K562 (cell line): ENCODE measurements at regions not wholly inside any gene's neighbourhood (a gene's known extent, or its start where the extent isn't known, plus 50 kb on each side); places are given as distances from the start of the nearest gene placed in this dataset.

Experiments used
- ATF3 ChIP-seq, 2 experiments: fragments of 450-650 bp in 1 of 2; sonication (generic) in 1 of 2; formaldehyde crosslinking in 1 of 2; IDR thresholded peaks in 1 of 2; conservative IDR thresholded peaks in 1 of 2; 2 replicates each; pipeline versions ENCODE4 v1.6.1 to v1.8.1; 2016 to 2023; ENCODE audit warnings: mild to moderate bottlenecking in 2 of 2, moderate library complexity in 2 of 2, inconsistent platforms in 1 of 2, missing genetic modification reagents in 1 of 2
- BCLAF1 ChIP-seq, 2 experiments: fragments of 450-650 bp in 1 of 2; IDR thresholded peaks; 2 replicates each; pipeline ENCODE4 v1.6.1; 2011 to 2017; ENCODE audit warnings: low read depth in 2 of 2, antibody characterized with exemption in 1 of 2, borderline replicate concordance in 1 of 2, low read length in 1 of 2, mild to moderate bottlenecking in 1 of 2, mixed read lengths in 1 of 2; ENCODE audit not compliant: control insufficient read depth in 1 of 2
- CTCF ChIP-seq, 3 experiments: IDR thresholded peaks in 2 of 3; conservative IDR thresholded peaks in 1 of 3; 2 replicates each; pipeline ENCODE4 v1.5.1; 2011 to 2012; ENCODE audit warnings: low read length in 3 of 3, mild to moderate bottlenecking in 3 of 3, control low read depth in 2 of 3, improper control_type of control experiment in 1 of 3, inconsistent platforms in 1 of 3, low read depth in 1 of 3, mixed read lengths in 1 of 3, moderate library complexity in 1 of 3; ENCODE audit not compliant: insufficient read depth in 2 of 3
- CXXC5 ChIP-seq: fragments of 250-450 bp; sonication (Bioruptor Pico); IDR thresholded peaks from 2 replicates; pipeline ENCODE4 v1.8.0; 2022; ENCODE audit warnings: inconsistent platforms, mild to moderate bottlenecking, moderate library complexity
- FOXP1 ChIP-seq: sonication (generic); formaldehyde crosslinking; IDR thresholded peaks from 2 replicates; pipeline ENCODE4 v1.8.0; 2022; ENCODE audit warnings: mild to moderate bottlenecking, missing genetic modification reagents
- HDAC6 ChIP-seq: IDR thresholded peaks from 2 replicates; pipeline ENCODE4 v1.6.1; 2012; ENCODE audit warnings: low read depth, mild to moderate bottlenecking, control low read depth, inconsistent platforms, low read length, moderate library complexity
- MEIS2 ChIP-seq: fragments of 450-650 bp; IDR thresholded peaks from 2 replicates; pipeline ENCODE4 v1.6.1; 2014; ENCODE audit warnings: mild to moderate bottlenecking; ENCODE audit not compliant: partially characterized antibody
- MITF ChIP-seq: IDR thresholded peaks from 2 replicates; pipeline ENCODE4 v1.6.1; 2014; ENCODE audit warnings: antibody characterized with exemption
- MTA3 ChIP-seq: fragments of 450-650 bp; formaldehyde crosslinking; IDR thresholded peaks from 2 replicates; pipeline ENCODE4 v1.6.1; 2017; ENCODE audit warnings: mild to moderate bottlenecking, borderline replicate concordance
- PBX2 ChIP-seq, 2 experiments: IDR thresholded peaks in 1 of 2; conservative IDR thresholded peaks in 1 of 2; 2 replicates each; pipeline ENCODE4 v1.6.1; 2016; ENCODE audit warnings: low read depth in 2 of 2, mild to moderate bottlenecking in 1 of 2, missing compliant biosample characterization in 1 of 2, missing genetic modification characterization in 1 of 2, moderate library complexity in 1 of 2
- TCF3 ChIP-seq: sonication (generic); formaldehyde crosslinking; IDR thresholded peaks from 2 replicates; pipeline ENCODE4 v1.4.0; 2020; ENCODE audit warnings: mild to moderate bottlenecking, missing genetic modification reagents
- TOE1 ChIP-seq, 2 experiments: fragments of 450-650 bp in 1 of 2; sonication (generic) in 1 of 2; formaldehyde crosslinking in 1 of 2; IDR thresholded peaks; 2 replicates each; pipeline versions ENCODE4 v1.7.1 to v1.8.0; 2016 to 2022; ENCODE audit warnings: borderline replicate concordance in 2 of 2, mild to moderate bottlenecking in 2 of 2, antibody characterized with exemption in 1 of 2, inconsistent platforms in 1 of 2, low read depth in 1 of 2, missing genetic modification reagents in 1 of 2, moderate library complexity in 1 of 2
- ZBED1 ChIP-seq: IDR thresholded peaks from 2 replicates; pipeline ENCODE4 v1.6.1; 2014
- ZEB2 ChIP-seq: fragments of 450-650 bp; IDR thresholded peaks from 2 replicates; pipeline ENCODE4 v1.6.1; 2016
- ZNF134 ChIP-seq: fragments of 250-450 bp; sonication (Bioruptor Pico); conservative IDR thresholded peaks from 2 replicates; pipeline ENCODE4 v1.4.0; 2020
- ZNF384 ChIP-seq: IDR thresholded peaks from 2 replicates; pipeline ENCODE4 v1.6.1; 2012; ENCODE audit warnings: low read depth, low read length, improper control_type of control experiment
- ZNF583 ChIP-seq: fragments of 250-450 bp; sonication (Bioruptor Pico); IDR thresholded peaks from 2 replicates; pipeline ENCODE4 v1.4.0; 2020

GRCh38 chr1:184806296-184806721 is 51.7 kb upstream of the EDEM3 start (continued):
- TF ChIP-seq MITF = peak; percentile 68
- peak; percentile 97 for TF ChIP-seq ZEB2
- TF ChIP-seq TCF3 (CRISPR knock-in tag) = peak; percentile 93
- no peak for TF ChIP-seq PBX2 (CRISPR knock-in tag; IDR thresholded peaks at IDR 0.05; ENCODE audit: low read depth)
- TF ChIP-seq PBX2 (tag; conservative IDR thresholded peaks at IDR 0.05; ENCODE audit: low read depth) = peak; percentile 54; the same call in 1 of the 2 replicates
- 0 out of 2 replicates have a peak, but pooled peaks have one; percentile 32 for TF ChIP-seq ZBED1
- no peak for TF ChIP-seq ZNF583 (CRISPR knock-in tag)
- TF ChIP-seq BCLAF1 (IDR thresholded peaks at IDR 0.05; ENCODE audit: borderline replicate concordance in 1 of 2, control insufficient read depth in 1 of 2, low read depth in 2 of 2, low read length in 1 of 2) = 0 out of 4 replicates have a peak, but pooled peaks of 1 of the 2 experiments have one; percentile 34
- TF ChIP-seq ZNF134 (CRISPR knock-in tag) = peak; percentile 64
- peak; percentile 48; the same call in 1 of the 2 replicates for TF ChIP-seq ZNF384
- TF ChIP-seq ATF3 (IDR thresholded peaks at IDR 0.05) = peak; percentile 49
- no peak for TF ChIP-seq ATF3 (CRISPR knock-in tag; conservative IDR thresholded peaks at IDR 0.05)
- TF ChIP-seq TOE1 (IDR thresholded peaks at IDR 0.05; ENCODE audit: borderline replicate concordance) = no peak; the same call in 1 of the 2 replicates
- peak; percentile 26; the same call in 1 of the 2 replicates for TF ChIP-seq TOE1 (CRISPR knock-in tag; IDR thresholded peaks at IDR 0.05; ENCODE audit: borderline replicate concordance, low read depth)
- TF ChIP-seq HDAC6 = no peak
- TF ChIP-seq MEIS2 = peak; percentile 77
- no peak for TF ChIP-seq CTCF (IDR thresholded peaks at IDR 0.05 in 2 of 3, conservative IDR thresholded peaks at IDR 0.05 in 1 of 3; ENCODE audit: insufficient read depth in 2 of 3, low read depth in 1 of 3, low read length in 3 of 3)
- TF ChIP-seq FOXP1 (CRISPR knock-in tag) = no peak
- 0 out of 2 replicates have a peak, but pooled peaks have one; percentile 32 for TF ChIP-seq MTA3
- peak; percentile 32 for TF ChIP-seq CXXC5 (CRISPR knock-in tag)
